Endothelial cell of umbilical vein (primary cell): ENCODE measurements at regions not wholly inside any gene's neighbourhood (a gene's known extent, or its start where the extent isn't known, plus 50 kb on each side); places are given as distances from the start of the nearest gene placed in this dataset.

Experiments
- BruUV-seq: library from RNA; stranded (reverse); fragments of 400-500 nt; replicated peaks from 2 replicates; lab custom pipeline; 2021; lab: Mats Ljungman, UMichigan
- CTCF ChIA-PET: fragments of 300-600, 350-600 bp; sonication (Branson Sonifier 250); formaldehyde crosslinking; loops from one replicate; lab custom pipeline; 2021; ENCODE audit warnings: antibody characterized with exemption, inconsistent platforms; lab: Charles Lee
- POLR2A ChIA-PET: fragments of 300-600, 350-600 bp; sonication (Branson Sonifier 250); formaldehyde crosslinking; loops from one replicate; lab custom pipeline; 2021; ENCODE audit warnings: antibody characterized with exemption, inconsistent platforms; lab: Charles Lee
- DNase-seq: peaks from one replicate; pipeline ENCODE4 v3.0.0-alpha.2; 2011; ENCODE audit warnings: low read depth, low spot score
- FAIRE-seq: peaks from 2 replicates; lab custom pipeline; 2011; peaks lifted over from hg19 to GRCh38; lab: Jason Lieb, UNC
- H2AFZ ChIP-seq: 2 replicates; pipeline ENCODE4 v1.6.0; 2012; ENCODE audit warnings: low read depth, low read length, control low read depth, inconsistent platforms
- H3K27ac ChIP-seq: 2 replicates; pipeline ENCODE4 v1.5.1; 2011; ENCODE audit warnings: low read depth, mild to moderate bottlenecking, control low read depth, low read length, moderate library complexity; ENCODE audit not compliant: insufficient read depth
- H3K27me3 ChIP-seq, 2 experiments: 2 replicates each; pipeline versions ENCODE4 v1.6.0 to v1.6.1; 2011; ENCODE audit warnings: low read length in 2 of 2, mixed read lengths in 1 of 2; ENCODE audit not compliant: control insufficient read depth in 2 of 2, insufficient read depth in 2 of 2
- H3K36me3 ChIP-seq, 2 experiments: 2 replicates in 1 of 2; 3 replicates in 1 of 2; pipeline ENCODE4 v1.5.1; 2011; ENCODE audit warnings: low read length in 2 of 2, mild to moderate bottlenecking in 1 of 2, moderate library complexity in 1 of 2; ENCODE audit not compliant: control insufficient read depth in 2 of 2, insufficient read depth in 2 of 2; ENCODE audit errors: extremely low read depth in 1 of 2
- H3K4me1 ChIP-seq: 3 replicates; pipeline ENCODE4 v1.5.1; 2011; ENCODE audit warnings: mild to moderate bottlenecking, low read length; ENCODE audit not compliant: control insufficient read depth, insufficient read depth; ENCODE audit errors: extremely low read depth
- H3K4me2 ChIP-seq: 2 replicates; pipeline ENCODE4 v1.6.1; 2011; ENCODE audit warnings: low read length, control low read depth, mixed read lengths; ENCODE audit not compliant: insufficient read depth
- H3K4me3 ChIP-seq, 3 experiments: fragments of 200-600 bp in 1 of 3; sonication (generic), shearing (Covaris generic) in 1 of 3; replicated peaks in 1 of 3; 2 replicates each; pipeline ENCODE4 v1.5.1; 2011 to 2016; ENCODE audit warnings: control low read depth in 3 of 3, low read length in 3 of 3, mild to moderate bottlenecking in 2 of 3, inconsistent platforms in 1 of 3, low read depth in 1 of 3, moderate library complexity in 1 of 3; ENCODE audit not compliant: insufficient read depth in 1 of 3
- H3K79me2 ChIP-seq: 2 replicates; pipeline ENCODE4 v1.6.0; 2012; ENCODE audit warnings: low read length, inconsistent platforms; ENCODE audit not compliant: control insufficient read depth, insufficient read depth
- H3K9ac ChIP-seq: replicated peaks from 2 replicates; pipeline ENCODE3; 2011; ENCODE audit warnings: low read length, control low read depth; ENCODE audit not compliant: insufficient read depth; ENCODE audit errors: extremely low read depth
- H3K9me1 ChIP-seq: replicated peaks from 3 replicates; pipeline ENCODE4 v1.6.0; 2011; ENCODE audit warnings: mild to moderate bottlenecking, low read length; ENCODE audit not compliant: control insufficient read depth, insufficient read depth; ENCODE audit errors: extremely low read depth
- H3K9me3 ChIP-seq: replicated peaks from 2 replicates; pipeline ENCODE4 v1.5.1; 2012; ENCODE audit warnings: low read length, inconsistent platforms; ENCODE audit not compliant: control insufficient read depth, insufficient read depth
- H4K20me1 ChIP-seq: replicated peaks from 2 replicates; pipeline ENCODE3; 2011; ENCODE audit warnings: mild to moderate bottlenecking, low read length; ENCODE audit not compliant: control insufficient read depth, insufficient read depth; ENCODE audit errors: extremely low read depth
- CTCF ChIP-seq, 2 donors: IDR thresholded peaks; 1 replicate in 1 of 2; 2 replicates in 1 of 2; pipeline ENCODE4 v1.5.1; 2011; ENCODE audit warnings: low read length in 2 of 2, mild to moderate bottlenecking in 2 of 2, moderate library complexity in 2 of 2, control low read depth in 1 of 2, inconsistent platforms in 1 of 2, low read depth in 1 of 2; ENCODE audit not compliant: insufficient read depth in 1 of 2; ENCODE audit errors: extremely low read depth in 1 of 2
- EZH2 ChIP-seq: IDR thresholded peaks from 2 replicates; pipeline ENCODE4 v1.6.1; 2012; ENCODE audit warnings: borderline replicate concordance, low read depth, mild to moderate bottlenecking, moderate library complexity, low read length, inconsistent platforms; ENCODE audit not compliant: severe bottlenecking
- FOS ChIP-seq: IDR thresholded peaks from 2 replicates; pipeline ENCODE4 v1.6.1; 2011; ENCODE audit warnings: mild to moderate bottlenecking, low read length, moderate library complexity, borderline replicate concordance; ENCODE audit not compliant: insufficient read depth
- GATA2 ChIP-seq: IDR thresholded peaks from 2 replicates; pipeline ENCODE4 v1.7.0; 2011; ENCODE audit warnings: low read depth, mild to moderate bottlenecking, moderate library complexity, mixed read lengths, low read length; ENCODE audit not compliant: insufficient read length, insufficient read depth
- JUN ChIP-seq: IDR thresholded peaks from 2 replicates; pipeline ENCODE4 v1.6.1; 2011; ENCODE audit warnings: borderline replicate concordance, low read depth; ENCODE audit not compliant: insufficient read length, insufficient read depth
- MAX ChIP-seq: IDR thresholded peaks from 2 replicates; pipeline ENCODE4 v1.6.1; 2011; ENCODE audit not compliant: insufficient read depth, insufficient read length
- MYC ChIP-seq: IDR thresholded peaks from one replicate; pipeline ENCODE4 v1.6.1; 2011; ENCODE audit warnings: mild to moderate bottlenecking, low read depth, low read length
- POLR2A ChIP-seq: IDR thresholded peaks from 2 replicates; pipeline ENCODE4 v1.6.1; 2012; ENCODE audit warnings: low read depth, mild to moderate bottlenecking, control low read depth, low read length
- POLR2AphosphoS5 ChIP-seq: IDR thresholded peaks from 2 replicates; pipeline ENCODE4 v1.6.1; 2012; ENCODE audit warnings: low read depth, mild to moderate bottlenecking, control low read depth, low read length, moderate library complexity; ENCODE audit not compliant: insufficient read depth
- dilution Hi-C: fragments of 300-500 bp; cut with MboI; formaldehyde crosslinking; loops from one replicate; pipeline ENCODE4 v1.15.0; 2019; ENCODE audit warnings: low sequenced_read_pairs; ENCODE audit not compliant: extremely low pct_ligation_motif_present
- intact Hi-C: fragments of 100-400 bp; cut with micrococcal nuclease; formaldehyde crosslinking; loops from one replicate; pipeline ENCODE4 v1.10.0; 2022

- CTCF ChIA-PET, result interaction anchor here (0.5 to 0.8 kb wide), 2 partner anchors 28 to 48 kb away, joined by 3 read pairs; no protein-coding TSS in a partner anchor
- FAIRE-seq, result no peak
- no peak for TF ChIP-seq POLR2AphosphoS5
- TF ChIP-seq EZH2, result no peak
- no peak for TF ChIP-seq MYC
- no peak for TF ChIP-seq CTCF (IDR thresholded peaks at IDR 0.05; ENCODE audit: extremely low read depth in 1 of 2, insufficient read depth in 1 of 2, low read depth in 1 of 2, low read length in 2 of 2)
Observed at GRCh38 chr15:79212589-79213157, 69.8 kb upstream of the ANKRD34C start.

GRCh38 chr15:79211481-79211880 lies 71.0 kb upstream of the ANKRD34C start:
- TF ChIP-seq MAX, result no peak
- TF ChIP-seq POLR2A, result no peak
- TF ChIP-seq FOS, result no peak
- no peak for TF ChIP-seq CTCF (IDR thresholded peaks at IDR 0.05; ENCODE audit: extremely low read depth in 1 of 2, insufficient read depth in 1 of 2, low read depth in 1 of 2, low read length in 2 of 2)
- TF ChIP-seq JUN, result no peak
- no peak for TF ChIP-seq POLR2AphosphoS5
- TF ChIP-seq MYC, result no peak
- no peak for TF ChIP-seq GATA2
- no peak for TF ChIP-seq EZH2
- H3K36me3 ChIP-seq, result no peaks in the 10 kb centered on the region
- H3K4me3 ChIP-seq, result no peak overlapping the region
- H4K20me1 ChIP-seq, result no peaks in the 10 kb centered on the region
- no peaks in the 10 kb centered on the region for H3K79me2 ChIP-seq
- dilution Hi-C loops, result no loop called here
- BruUV-seq, result no TSS peak
- no peaks in the 10 kb centered on the region for H3K9me1 ChIP-seq
- intact Hi-C loops, result no loop called here
- no peak overlapping the region for H3K27ac ChIP-seq
- ChIA-PET CTCF (no interaction called here), POLR2A (no interaction called here)
- peaks cover 0 to 3% of the 10 kb centered on the region in 2 experiments for H3K27me3 ChIP-seq
- H3K9me3 ChIP-seq, result no peaks in the 10 kb centered on the region
- H2AFZ ChIP-seq, result no peak overlapping the region
- no peak overlapping the region for H3K4me2 ChIP-seq
- no peak for FAIRE-seq
- no peaks in the 10 kb centered on the region for H3K4me1 ChIP-seq
- H3K9ac ChIP-seq, result no peak overlapping the region
- no peak for DNase-seq

More at GRCh38 chr15:79212589-79213157, 69.8 kb upstream of the ANKRD34C start:
- Histone ChIP-seq H3K27ac (no peak overlapping the region), H2AFZ (no peak overlapping the region), H3K9me3 (no peaks in the 10 kb centered on the region), H3K9me1 (no peaks in the 10 kb centered on the region), H3K4me3 (no peak overlapping the region), H3K4me1 (no peaks in the 10 kb centered on the region), H3K4me2 (no peak overlapping the region), H3K79me2 (no peaks in the 10 kb centered on the region), H4K20me1 (no peaks in the 10 kb centered on the region), H3K27me3 (peaks cover 0 to 3% of the 10 kb centered on the region in 2 experiments), H3K36me3 (no peaks in the 10 kb centered on the region), H3K9ac (no peak overlapping the region)
- POLR2A ChIA-PET, result no interaction called here
- intact Hi-C loops, result no loop called here
- dilution Hi-C loops, result no loop called here
- no TSS peak for BruUV-seq
- DNase-seq, result no peak
